Astrocyte (in vitro differentiated cells and primary cell): ENCODE measurements at regions not wholly inside any gene's neighbourhood (a gene's known extent, or its start where the extent isn't known, plus 50 kb on each side); places are given as distances from the start of the nearest gene placed in this dataset.

ENCODE experiments used
- DNase-seq: peaks from one replicate; pipeline ENCODE4 v3.0.0-alpha.2; 2010; ENCODE audit warnings: low read depth
- FAIRE-seq: peaks from 2 replicates; lab custom pipeline; 2011; peaks lifted over from hg19 to GRCh38; lab: Jason Lieb, UNC
- H2AFZ ChIP-seq: 2 replicates; pipeline ENCODE4 v1.6.0; 2012; ENCODE audit warnings: low read depth, low read length, inconsistent platforms
- H3K27ac ChIP-seq: 2 replicates; pipeline ENCODE4 v1.5.1; 2011; ENCODE audit warnings: low read depth, low read length, inconsistent platforms
- H3K27me3 ChIP-seq: 2 replicates; pipeline ENCODE4 v1.6.0; 2011; ENCODE audit warnings: low read length, inconsistent platforms; ENCODE audit not compliant: insufficient read depth
- H3K36me3 ChIP-seq: 2 replicates; pipeline ENCODE4 v1.5.1; 2011; ENCODE audit warnings: low read length, inconsistent platforms; ENCODE audit not compliant: insufficient read depth
- H3K4me1 ChIP-seq: 2 replicates; pipeline ENCODE4 v1.5.1; 2011; ENCODE audit warnings: low read length, inconsistent platforms; ENCODE audit not compliant: insufficient read depth
- H3K4me2 ChIP-seq: 2 replicates; pipeline ENCODE4 v1.6.0; 2012; ENCODE audit warnings: low read length, inconsistent platforms
- H3K4me3 ChIP-seq: 2 replicates; pipeline ENCODE4 v1.5.1; 2011; ENCODE audit warnings: low read depth, mild to moderate bottlenecking, low read length, inconsistent platforms; ENCODE audit not compliant: insufficient read depth
- H3K79me2 ChIP-seq: 2 replicates; pipeline ENCODE4 v1.6.0; 2012; ENCODE audit warnings: mild to moderate bottlenecking, low read length, inconsistent platforms; ENCODE audit not compliant: insufficient read depth
- H3K9ac ChIP-seq: 2 replicates; pipeline ENCODE4 v1.6.0; 2012; ENCODE audit warnings: mild to moderate bottlenecking, low read length, inconsistent platforms
- H3K9me3 ChIP-seq: 2 replicates; pipeline ENCODE4 v1.5.1; 2012; ENCODE audit warnings: low read depth, mild to moderate bottlenecking, low read length, inconsistent platforms; ENCODE audit not compliant: insufficient read depth
- H4K20me1 ChIP-seq: 2 replicates; pipeline ENCODE4 v1.6.0; 2012; ENCODE audit warnings: low read length, inconsistent platforms; ENCODE audit not compliant: insufficient read depth
- H3K27ac Mint-ChIP-seq: one replicate; pipeline ENCODE4 v1.8.0; 2021; ENCODE audit warnings: mild to moderate bottlenecking, mixed read lengths; ENCODE audit not compliant: unreplicated experiment
- H3K27me3 Mint-ChIP-seq: one replicate; pipeline ENCODE4 v1.8.0; 2021; ENCODE audit warnings: low read depth, mixed read lengths; ENCODE audit not compliant: unreplicated experiment
- H3K36me3 Mint-ChIP-seq: one replicate; pipeline ENCODE4 v1.8.0; 2021; ENCODE audit warnings: low read depth, mixed read lengths; ENCODE audit not compliant: unreplicated experiment
- H3K4me1 Mint-ChIP-seq: one replicate; pipeline ENCODE4 v1.8.0; 2021; ENCODE audit warnings: low read depth, mixed read lengths; ENCODE audit not compliant: unreplicated experiment
- H3K4me3 Mint-ChIP-seq: one replicate; pipeline ENCODE4 v1.8.0; 2021; ENCODE audit warnings: mild to moderate bottlenecking, moderate library complexity, mixed read lengths; ENCODE audit not compliant: unreplicated experiment
- H3K9me3 Mint-ChIP-seq: one replicate; pipeline ENCODE4 v1.8.0; 2021; ENCODE audit warnings: mild to moderate bottlenecking, mixed read lengths; ENCODE audit not compliant: unreplicated experiment
- EZH2 ChIP-seq: IDR thresholded peaks from 2 replicates; pipeline ENCODE4 v1.6.1; 2012; ENCODE audit warnings: mild to moderate bottlenecking, low read length, inconsistent platforms; ENCODE audit not compliant: insufficient read depth
- TF ChIP-seq, protein P1 (sequence below): IDR thresholded peaks from 2 replicates; pipeline ENCODE4 v1.5.1; 2011; ENCODE audit warnings: low read depth, mild to moderate bottlenecking, inconsistent platforms, low read length, moderate library complexity; ENCODE audit not compliant: insufficient read depth

DNA sequence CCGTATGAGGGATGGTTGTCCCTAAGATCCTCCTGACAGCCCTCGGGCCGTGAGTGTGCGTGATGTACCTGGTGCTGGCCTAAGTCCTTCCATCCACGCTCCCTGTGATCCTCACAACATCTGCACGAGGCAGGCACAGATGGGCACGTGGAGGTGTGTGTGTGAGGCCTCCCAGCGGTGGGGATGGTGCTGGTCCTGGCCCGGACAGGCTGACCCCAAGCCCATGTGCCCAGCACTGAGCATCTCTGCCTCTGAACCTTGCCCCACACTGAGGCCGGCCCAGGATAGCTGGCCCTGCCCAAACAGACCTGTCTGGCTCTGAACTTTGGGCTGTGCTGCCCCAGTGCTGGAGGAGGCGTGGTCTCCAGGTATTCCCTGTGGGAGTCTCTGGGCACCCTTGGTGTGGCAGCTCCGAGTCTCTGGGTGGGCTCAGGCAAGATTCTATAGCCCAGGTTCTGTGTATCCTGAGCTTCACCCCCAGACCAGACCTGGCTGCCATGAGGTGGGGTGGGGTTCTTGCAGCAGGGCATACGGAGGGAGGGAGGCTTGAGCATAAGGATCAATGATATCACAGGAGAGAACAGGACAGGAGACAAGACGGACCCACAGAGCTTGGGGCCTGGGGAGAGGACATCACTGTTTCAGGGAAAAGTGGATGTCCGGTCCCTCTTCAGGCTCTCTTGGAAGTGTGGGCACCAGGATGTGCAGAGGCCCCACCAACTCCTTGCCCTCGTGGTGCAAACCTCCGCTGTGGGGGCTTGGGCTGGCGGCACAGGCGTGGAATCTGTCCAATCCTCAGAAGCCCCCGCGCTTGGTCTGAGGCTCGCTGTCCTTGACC lies 881.8 kb downstream of the BRD1 start:
- TF ChIP-seq, protein P1, sequence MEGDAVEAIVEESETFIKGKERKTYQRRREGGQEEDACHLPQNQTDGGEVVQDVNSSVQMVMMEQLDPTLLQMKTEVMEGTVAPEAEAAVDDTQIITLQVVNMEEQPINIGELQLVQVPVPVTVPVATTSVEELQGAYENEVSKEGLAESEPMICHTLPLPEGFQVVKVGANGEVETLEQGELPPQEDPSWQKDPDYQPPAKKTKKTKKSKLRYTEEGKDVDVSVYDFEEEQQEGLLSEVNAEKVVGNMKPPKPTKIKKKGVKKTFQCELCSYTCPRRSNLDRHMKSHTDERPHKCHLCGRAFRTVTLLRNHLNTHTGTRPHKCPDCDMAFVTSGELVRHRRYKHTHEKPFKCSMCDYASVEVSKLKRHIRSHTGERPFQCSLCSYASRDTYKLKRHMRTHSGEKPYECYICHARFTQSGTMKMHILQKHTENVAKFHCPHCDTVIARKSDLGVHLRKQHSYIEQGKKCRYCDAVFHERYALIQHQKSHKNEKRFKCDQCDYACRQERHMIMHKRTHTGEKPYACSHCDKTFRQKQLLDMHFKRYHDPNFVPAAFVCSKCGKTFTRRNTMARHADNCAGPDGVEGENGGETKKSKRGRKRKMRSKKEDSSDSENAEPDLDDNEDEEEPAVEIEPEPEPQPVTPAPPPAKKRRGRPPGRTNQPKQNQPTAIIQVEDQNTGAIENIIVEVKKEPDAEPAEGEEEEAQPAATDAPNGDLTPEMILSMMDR, result no peak
- Mint-ChIP-seq H3K36me3 (no peaks in the 10 kb centered on the region), H3K4me1 (peaks cover 13% of the 10 kb centered on the region), H3K4me3 (no peak overlapping the region), H3K9me3 (peaks cover 2% of the 10 kb centered on the region), H3K27me3 (peaks cover 26% of the 10 kb centered on the region), H3K27ac (no peak overlapping the region)
- DNase-seq (no peak), FAIRE-seq (no peak)
- no peaks in the 10 kb centered on the region for H3K27me3 ChIP-seq
- H3K4me3 ChIP-seq, result no peak overlapping the region
- no peak overlapping the region for H2AFZ ChIP-seq
- H3K9ac ChIP-seq, result no peak overlapping the region
- H3K79me2 ChIP-seq, result no peaks in the 10 kb centered on the region
- no peaks in the 10 kb centered on the region for H3K36me3 ChIP-seq
- no peak overlapping the region for H3K27ac ChIP-seq
- no peaks in the 10 kb centered on the region for H3K4me1 ChIP-seq
- no peak overlapping the region for H3K4me2 ChIP-seq
- no peaks in the 10 kb centered on the region for H4K20me1 ChIP-seq
- H3K9me3 ChIP-seq, result no peaks in the 10 kb centered on the region

GRCh38 chr22:48944751-48945620 lies 882.7 kb downstream of the BRD1 start:
- H3K4me3 Mint-ChIP-seq, result no peak overlapping the region
- peaks cover 2% of the 10 kb centered on the region for H3K9me3 Mint-ChIP-seq
- Histone ChIP-seq H2AFZ (no peak overlapping the region), H3K79me2 (no peaks in the 10 kb centered on the region), H3K9me3 (no peaks in the 10 kb centered on the region), H4K20me1 (no peaks in the 10 kb centered on the region), H3K4me3 (no peak overlapping the region), H3K9ac (no peak overlapping the region), H3K4me2 (no peak overlapping the region), H3K4me1 (no peaks in the 10 kb centered on the region), H3K27me3 (no peaks in the 10 kb centered on the region), H3K36me3 (no peaks in the 10 kb centered on the region), H3K27ac (no peak overlapping the region)
- TF ChIP-seq EZH2, result no peak
- TF ChIP-seq, protein P1, result no peak
- H3K36me3 Mint-ChIP-seq, result no peaks in the 10 kb centered on the region
- no peak overlapping the region for H3K27ac Mint-ChIP-seq
- H3K4me1 Mint-ChIP-seq, result peaks cover 6% of the 10 kb centered on the region
- DNase-seq (no peak), FAIRE-seq (no peak)
- peaks cover 31% of the 10 kb centered on the region for H3K27me3 Mint-ChIP-seq

GRCh38 chr22:48944433-48944750 lies 883.3 kb downstream of the BRD1 start:
- Histone ChIP-seq H2AFZ (no peak overlapping the region), H3K9me3 (no peaks in the 10 kb centered on the region), H4K20me1 (no peaks in the 10 kb centered on the region), H3K9ac (no peak overlapping the region), H3K27ac (no peak overlapping the region), H3K4me3 (no peak overlapping the region), H3K79me2 (no peaks in the 10 kb centered on the region), H3K4me1 (no peaks in the 10 kb centered on the region), H3K27me3 (no peaks in the 10 kb centered on the region), H3K36me3 (no peaks in the 10 kb centered on the region), H3K4me2 (no peak overlapping the region)
- H3K27me3 Mint-ChIP-seq, result peaks cover 27% of the 10 kb centered on the region
- no peak for TF ChIP-seq EZH2
- TF ChIP-seq, protein P1, result no peak
- DNase-seq (no peak), FAIRE-seq (no peak)
- no peak overlapping the region for H3K4me3 Mint-ChIP-seq
- H3K4me1 Mint-ChIP-seq, result peaks cover 1% of the 10 kb centered on the region
- no peaks in the 10 kb centered on the region for H3K36me3 Mint-ChIP-seq
- H3K9me3 Mint-ChIP-seq, result peaks cover 2% of the 10 kb centered on the region
- H3K27ac Mint-ChIP-seq, result no peak overlapping the region
